GM12864 (cell line): ENCODE measurements at regions not wholly inside any gene's neighbourhood (a gene's known extent, or its start where the extent isn't known, plus 50 kb on each side); places are given as distances from the start of the nearest gene placed in this dataset.

Source experiments
- DNase-seq: peaks from one replicate; pipeline ENCODE4 v3.0.0-alpha.2; 2011; ENCODE audit warnings: low read depth
- H3K4me3 ChIP-seq: 2 replicates; pipeline ENCODE4 v1.5.1; 2011; ENCODE audit warnings: mild to moderate bottlenecking, low read depth, low read length, control low read depth
- CTCF ChIP-seq: IDR thresholded peaks from 2 replicates; pipeline ENCODE4 v1.5.1; 2011; ENCODE audit warnings: low read depth, mild to moderate bottlenecking, moderate library complexity, low read length, control low read depth, inconsistent platforms; ENCODE audit errors: missing control alignments

DNA sequence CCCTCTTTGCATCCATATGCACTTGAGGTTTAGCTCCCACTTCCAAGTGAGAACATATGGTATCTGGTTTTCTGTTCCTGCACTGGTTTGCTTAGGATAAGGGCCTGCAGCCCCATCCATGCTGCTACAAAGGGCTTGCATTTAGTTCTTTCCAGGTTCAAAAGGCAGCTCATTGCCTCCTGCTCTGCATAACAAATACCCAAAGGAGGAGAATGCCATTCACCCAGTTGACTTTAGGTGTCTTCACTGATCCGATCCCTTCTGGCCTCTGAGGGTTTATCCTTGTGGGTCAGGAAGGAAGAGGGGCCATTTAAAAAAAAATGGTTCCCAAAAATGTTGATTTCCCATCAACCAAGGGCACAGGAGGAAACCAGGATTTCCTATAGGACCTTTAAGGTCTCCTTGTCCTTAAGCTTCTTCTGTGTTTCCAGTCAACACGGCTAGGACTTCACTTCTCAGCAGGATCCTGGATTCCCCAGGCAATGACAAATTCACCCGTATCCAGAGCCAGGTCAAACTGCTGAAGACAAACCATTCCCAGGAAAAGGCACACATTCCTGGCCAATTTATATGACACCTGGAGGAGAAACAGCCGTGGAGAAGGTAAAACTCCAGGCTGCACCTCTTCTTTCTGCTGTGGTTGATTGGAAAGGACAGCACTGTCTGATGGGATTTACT is 447.7 kb upstream of the CDH4 start:
- no peak overlapping the region for H3K4me3 ChIP-seq
- no peak for TF ChIP-seq CTCF
- no peak for DNase-seq

DNA sequence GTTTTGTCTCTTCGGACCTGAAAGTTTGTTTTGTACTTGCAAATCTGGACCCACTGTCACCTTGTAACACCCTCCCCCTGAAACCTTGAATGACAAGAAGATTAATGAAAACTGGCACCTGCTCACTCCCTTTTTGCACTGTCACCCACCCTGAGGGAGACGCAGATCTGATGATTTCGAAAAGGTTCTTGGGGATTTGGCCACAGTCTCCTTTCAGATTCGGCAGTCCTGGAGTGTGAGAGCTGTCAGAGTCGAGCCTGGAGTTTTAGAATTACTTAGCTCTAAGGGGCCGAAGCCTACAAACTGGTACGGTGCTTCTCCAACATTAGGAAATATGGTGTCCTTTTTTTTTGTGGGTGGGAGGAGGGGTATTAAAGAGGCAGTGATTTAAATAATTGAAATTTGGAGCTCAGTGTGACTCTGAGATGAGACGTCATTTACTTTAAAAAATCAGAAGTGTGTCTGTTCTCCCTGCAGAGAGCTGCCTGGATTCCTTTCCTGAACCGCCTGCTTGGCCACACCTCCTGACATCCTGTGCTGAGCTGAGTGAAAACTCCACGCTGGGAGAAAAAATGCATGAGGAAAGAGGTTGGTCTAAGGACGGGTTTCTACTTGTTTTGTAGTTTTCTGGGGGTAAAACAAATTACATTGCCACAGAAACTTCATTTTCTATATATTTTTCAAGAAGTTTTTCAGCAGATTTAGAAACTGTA is 447.0 kb upstream of the CDH4 start:
- H3K4me3 ChIP-seq = no peak overlapping the region
- TF ChIP-seq CTCF = no peak
- DNase-seq = no peak

GRCh38 chr20:60806354-60806753 is 445.7 kb upstream of the CDH4 start:
- no peak for TF ChIP-seq CTCF
- no peak overlapping the region for H3K4me3 ChIP-seq
- no peak for DNase-seq

- no peak for DNase-seq
- no peak overlapping the region for H3K4me3 ChIP-seq
- no peak for TF ChIP-seq CTCF
Measured at GRCh38 chr20:60806824-60807223, 445.2 kb upstream of the CDH4 start.

DNA sequence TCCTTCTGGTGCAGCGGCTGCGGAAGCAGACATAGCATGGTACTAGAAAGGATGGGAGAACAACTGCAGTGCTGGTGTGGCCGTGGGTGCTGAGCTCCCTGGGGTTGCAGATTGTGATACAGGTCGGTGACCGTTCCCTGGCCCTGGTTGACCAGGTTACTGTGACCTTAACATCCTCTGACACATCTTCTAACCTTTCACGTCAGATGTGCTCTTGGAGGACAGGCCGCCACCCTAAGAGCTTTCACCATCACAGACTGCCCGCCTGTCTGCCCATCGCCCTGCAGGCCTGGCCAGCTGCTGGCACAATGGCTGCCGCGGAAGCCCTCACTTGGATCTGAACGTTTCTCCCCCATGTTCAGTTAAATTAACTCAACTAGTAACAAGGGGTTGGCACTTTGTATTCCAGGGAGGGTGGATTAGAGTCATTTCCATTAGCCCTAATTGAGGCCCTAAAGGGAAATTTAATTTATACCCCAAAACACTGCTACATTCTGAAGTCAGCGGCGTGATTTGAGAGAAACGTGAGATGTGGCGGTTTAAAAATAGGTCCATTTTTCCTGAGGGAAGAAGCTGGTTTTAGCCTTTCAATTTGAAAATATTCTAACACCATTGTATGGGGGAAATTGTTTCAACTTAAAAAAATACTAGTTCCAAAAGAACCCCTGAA is 443.9 kb upstream of the CDH4 start:
- H3K4me3 ChIP-seq = no peak overlapping the region
- TF ChIP-seq CTCF = no peak
- no peak for DNase-seq

DNA sequence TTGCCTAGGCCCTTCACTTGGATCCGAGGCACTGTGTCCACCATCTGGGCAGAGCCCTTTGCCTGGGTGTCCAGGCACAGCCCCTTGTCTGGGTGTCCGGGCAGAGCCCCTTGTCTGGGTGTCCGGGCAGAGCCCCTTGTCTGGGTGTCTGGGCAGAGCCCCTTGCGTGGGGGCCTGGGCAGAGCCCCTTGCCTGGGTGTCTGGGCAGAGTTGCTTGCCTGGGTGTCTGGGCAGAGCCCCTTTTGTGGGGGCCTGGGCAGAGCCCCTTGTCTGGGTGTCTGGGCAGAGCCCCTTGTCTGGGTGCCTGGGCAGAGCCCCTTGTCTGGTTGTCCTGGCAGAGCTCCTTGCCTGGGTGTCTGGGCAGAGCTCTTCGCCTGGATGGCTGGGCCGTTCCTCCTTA is 443.4 kb upstream of the CDH4 start:
- DNase-seq = no peak
- H3K4me3 ChIP-seq = no peak overlapping the region
- TF ChIP-seq CTCF = no peak
